ENCODE measurements at regions not wholly inside any gene's neighbourhood (a gene's known extent, or its start where the extent isn't known, plus 50 kb on each side); places are given as distances from the start of the nearest gene placed in this dataset.
A peak's percentile ranks its signal among the peaks of the same experiment; 100 is the strongest.

DNA sequence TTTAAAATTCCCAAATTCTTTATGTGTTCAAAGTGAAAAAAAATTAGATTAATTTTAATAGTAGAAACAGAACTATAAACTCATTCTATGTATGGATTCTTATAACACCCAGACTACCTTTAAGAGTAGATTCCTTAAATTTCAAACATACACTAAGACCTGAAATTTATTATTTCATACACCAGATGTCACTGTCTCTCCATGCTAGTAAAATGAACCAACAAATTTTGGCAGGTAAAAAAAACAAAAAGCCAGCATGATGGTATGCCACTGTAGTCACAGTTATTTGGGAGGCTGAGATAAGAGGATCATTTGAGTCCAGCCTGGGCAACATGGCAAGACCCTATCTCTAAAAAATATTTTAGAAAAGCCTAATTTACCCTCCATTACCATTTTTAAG is 461.3 kb upstream of the NAALADL2 start:
- TF ChIP-seq POLR2A (IDR thresholded peaks at IDR 0.05), result no peak
- TF ChIP-seq, protein P1, sequence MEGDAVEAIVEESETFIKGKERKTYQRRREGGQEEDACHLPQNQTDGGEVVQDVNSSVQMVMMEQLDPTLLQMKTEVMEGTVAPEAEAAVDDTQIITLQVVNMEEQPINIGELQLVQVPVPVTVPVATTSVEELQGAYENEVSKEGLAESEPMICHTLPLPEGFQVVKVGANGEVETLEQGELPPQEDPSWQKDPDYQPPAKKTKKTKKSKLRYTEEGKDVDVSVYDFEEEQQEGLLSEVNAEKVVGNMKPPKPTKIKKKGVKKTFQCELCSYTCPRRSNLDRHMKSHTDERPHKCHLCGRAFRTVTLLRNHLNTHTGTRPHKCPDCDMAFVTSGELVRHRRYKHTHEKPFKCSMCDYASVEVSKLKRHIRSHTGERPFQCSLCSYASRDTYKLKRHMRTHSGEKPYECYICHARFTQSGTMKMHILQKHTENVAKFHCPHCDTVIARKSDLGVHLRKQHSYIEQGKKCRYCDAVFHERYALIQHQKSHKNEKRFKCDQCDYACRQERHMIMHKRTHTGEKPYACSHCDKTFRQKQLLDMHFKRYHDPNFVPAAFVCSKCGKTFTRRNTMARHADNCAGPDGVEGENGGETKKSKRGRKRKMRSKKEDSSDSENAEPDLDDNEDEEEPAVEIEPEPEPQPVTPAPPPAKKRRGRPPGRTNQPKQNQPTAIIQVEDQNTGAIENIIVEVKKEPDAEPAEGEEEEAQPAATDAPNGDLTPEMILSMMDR (IDR thresholded peaks at IDR 0.05 in 4 of 5, conservative IDR thresholded peaks at IDR 0.05 in 1 of 5), result peak; percentile 14 to 59 (median 54)

Data from gastrocnemius medialis (tissue), 4 donors.